ENCODE measurements at regions not wholly inside any gene's neighbourhood (a gene's known extent, or its start where the extent isn't known, plus 50 kb on each side); places are given as distances from the start of the nearest gene placed in this dataset.
A peak's percentile ranks its signal among the peaks of the same experiment; 100 is the strongest.

- no peaks in the 10 kb centered on the region for H3K4me1 ChIP-seq (ENCODE audit: control insufficient read depth, extremely low read depth, insufficient read depth, low read length)
- H3K36me3 ChIP-seq (ENCODE audit: control insufficient read depth, insufficient read depth, low read length): no peaks in the 10 kb centered on the region
- H3K9ac ChIP-seq (ENCODE audit: insufficient read depth, low read length): no peak overlapping the region
- no peaks in the 10 kb centered on the region for H3K27me3 ChIP-seq (ENCODE audit: control insufficient read depth, insufficient read depth, low read length)
- no peak overlapping the region for H3K4me3 ChIP-seq (replicated peaks in 1 of 4; ENCODE audit: control extremely low read depth in 1 of 4, insufficient read depth in 1 of 4, low read depth in 3 of 4, low read length in 4 of 4)
- no peaks in the 10 kb centered on the region for H3K79me2 ChIP-seq (ENCODE audit: control insufficient read depth, insufficient read depth, low read length)
- TF ChIP-seq CTCF (conservative IDR thresholded peaks at IDR 0.05 in 1 of 2, IDR thresholded peaks at IDR 0.05 in 1 of 2; ENCODE audit: low read depth in 1 of 2, low read length in 2 of 2) (no peak), EZH2 (IDR thresholded peaks at IDR 0.05; ENCODE audit: low read length, missing control alignments) (no peak)
- H3K4me2 ChIP-seq (ENCODE audit: extremely low read depth, insufficient read depth, low read length): no peak overlapping the region
- H3K27ac ChIP-seq (ENCODE audit: insufficient read depth, low read length): no peak overlapping the region
- no peaks in the 10 kb centered on the region for H4K20me1 ChIP-seq (ENCODE audit: control insufficient read depth, extremely low read depth, insufficient read depth, low read length)
- no peaks in the 10 kb centered on the region for H3K9me3 ChIP-seq (ENCODE audit: control insufficient read depth, insufficient read depth, low read depth, low read length)
- no peak for DNase-seq (ENCODE audit: low read depth in 2 of 2)
- no peak overlapping the region for H2AFZ ChIP-seq (ENCODE audit: low read length)
Observed at GRCh38 chr11:23859087-23859486, 637.8 kb upstream of the LUZP2 start.

GRCh38 chr11:23861615-23862014 lies 635.2 kb upstream of the LUZP2 start:
- H3K9ac ChIP-seq (ENCODE audit: insufficient read depth, low read length): no peak overlapping the region
- no peaks in the 10 kb centered on the region for H3K79me2 ChIP-seq (ENCODE audit: control insufficient read depth, insufficient read depth, low read length)
- no peak overlapping the region for H3K27ac ChIP-seq (ENCODE audit: insufficient read depth, low read length)
- H3K9me3 ChIP-seq (ENCODE audit: control insufficient read depth, insufficient read depth, low read depth, low read length): no peaks in the 10 kb centered on the region
- no peaks in the 10 kb centered on the region for H3K36me3 ChIP-seq (ENCODE audit: control insufficient read depth, insufficient read depth, low read length)
- no peak overlapping the region for H3K4me2 ChIP-seq (ENCODE audit: extremely low read depth, insufficient read depth, low read length)
- no peak overlapping the region for H2AFZ ChIP-seq (ENCODE audit: low read length)
- H3K27me3 ChIP-seq (ENCODE audit: control insufficient read depth, insufficient read depth, low read length): no peaks in the 10 kb centered on the region
- DNase-seq (ENCODE audit: low read depth in 2 of 2): no peak
- no peaks in the 10 kb centered on the region for H3K4me1 ChIP-seq (ENCODE audit: control insufficient read depth, extremely low read depth, insufficient read depth, low read length)
- no peak overlapping the region for H3K4me3 ChIP-seq (replicated peaks in 1 of 4; ENCODE audit: control extremely low read depth in 1 of 4, insufficient read depth in 1 of 4, low read depth in 3 of 4, low read length in 4 of 4)
- TF ChIP-seq CTCF (conservative IDR thresholded peaks at IDR 0.05 in 1 of 2, IDR thresholded peaks at IDR 0.05 in 1 of 2; ENCODE audit: low read depth in 1 of 2, low read length in 2 of 2) (no peak), EZH2 (IDR thresholded peaks at IDR 0.05; ENCODE audit: low read length, missing control alignments) (no peak)
- H4K20me1 ChIP-seq (ENCODE audit: control insufficient read depth, extremely low read depth, insufficient read depth, low read length): no peaks in the 10 kb centered on the region

- Histone ChIP-seq H3K9me3 (ENCODE audit: control insufficient read depth, insufficient read depth, low read depth, low read length) (no peaks in the 10 kb centered on the region), H3K27ac (ENCODE audit: insufficient read depth, low read length) (no peak overlapping the region), H3K4me2 (ENCODE audit: extremely low read depth, insufficient read depth, low read length) (no peak overlapping the region), H3K4me3 (replicated peaks in 1 of 4; ENCODE audit: control extremely low read depth in 1 of 4, insufficient read depth in 1 of 4, low read depth in 3 of 4, low read length in 4 of 4) (no peak overlapping the region), H2AFZ (ENCODE audit: low read length) (no peak overlapping the region), H4K20me1 (ENCODE audit: control insufficient read depth, extremely low read depth, insufficient read depth, low read length) (no peaks in the 10 kb centered on the region), H3K79me2 (ENCODE audit: control insufficient read depth, insufficient read depth, low read length) (no peaks in the 10 kb centered on the region), H3K4me1 (ENCODE audit: control insufficient read depth, extremely low read depth, insufficient read depth, low read length) (no peaks in the 10 kb centered on the region), H3K36me3 (ENCODE audit: control insufficient read depth, insufficient read depth, low read length) (no peaks in the 10 kb centered on the region), H3K27me3 (ENCODE audit: control insufficient read depth, insufficient read depth, low read length) (no peaks in the 10 kb centered on the region), H3K9ac (ENCODE audit: insufficient read depth, low read length) (no peak overlapping the region)
- peak in 1 of 2 donors; percentile 39 for DNase-seq (ENCODE audit: low read depth in 2 of 2)
- TF ChIP-seq EZH2 (IDR thresholded peaks at IDR 0.05; ENCODE audit: low read length, missing control alignments): no peak
- TF ChIP-seq CTCF (conservative IDR thresholded peaks at IDR 0.05 in 1 of 2, IDR thresholded peaks at IDR 0.05 in 1 of 2; ENCODE audit: low read depth in 1 of 2, low read length in 2 of 2): no peak
Observed at GRCh38 chr11:23865341-23865975, 631.4 kb upstream of the LUZP2 start.
